ENCODE measurements at regions not wholly inside any gene's neighbourhood (a gene's known extent, or its start where the extent isn't known, plus 50 kb on each side); places are given as distances from the start of the nearest gene placed in this dataset.
"Not testable (repeated sequence)": the region's sequence is repeated elsewhere in the genome, so short reads cannot be mapped to it uniquely, and the experiment has no call there.

DNA sequence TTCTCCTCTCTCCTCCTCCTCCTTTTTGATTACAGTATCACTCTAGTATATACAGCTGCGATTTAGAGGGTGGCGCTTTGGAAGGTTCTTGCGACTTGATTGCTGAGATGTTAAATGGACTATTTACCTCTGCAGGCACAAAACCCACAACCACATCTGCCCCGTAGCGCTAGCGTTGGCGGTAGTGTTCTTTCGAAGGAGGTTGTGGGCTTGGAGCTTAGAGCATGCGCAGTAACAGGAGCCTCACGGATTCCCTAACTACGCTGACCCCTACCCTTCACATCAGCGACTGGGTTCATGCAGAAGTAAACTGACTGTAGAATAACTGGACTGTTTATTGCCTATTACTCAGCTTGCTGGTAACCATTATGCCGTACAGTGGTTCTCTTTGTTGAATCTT, 58.0 kb downstream of the CGGBP1 start:
- DNase-seq = peak in 10 of 51 donors; percentile 1 to 16 (median 5)

DNA sequence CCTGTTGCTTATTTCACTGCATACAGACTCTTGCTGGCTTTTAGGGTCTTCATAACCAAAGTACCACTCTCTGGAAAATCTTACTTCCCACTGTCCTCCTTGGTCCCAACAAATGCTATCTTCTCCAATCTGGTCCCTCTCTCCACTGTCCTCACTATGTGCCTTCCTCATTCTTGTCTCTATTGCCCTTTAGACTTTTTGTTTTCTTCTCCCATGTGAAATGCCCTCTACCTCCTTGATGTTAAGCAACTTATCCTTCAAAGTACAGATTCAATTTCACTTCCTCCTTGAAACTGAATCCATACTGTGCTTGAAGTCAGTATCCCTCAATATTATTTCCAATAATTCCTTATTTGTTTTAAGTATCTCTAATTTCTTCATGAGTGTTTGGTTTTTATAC, 60.8 kb downstream of the CGGBP1 start:
- DNase-seq = no peak

DNA sequence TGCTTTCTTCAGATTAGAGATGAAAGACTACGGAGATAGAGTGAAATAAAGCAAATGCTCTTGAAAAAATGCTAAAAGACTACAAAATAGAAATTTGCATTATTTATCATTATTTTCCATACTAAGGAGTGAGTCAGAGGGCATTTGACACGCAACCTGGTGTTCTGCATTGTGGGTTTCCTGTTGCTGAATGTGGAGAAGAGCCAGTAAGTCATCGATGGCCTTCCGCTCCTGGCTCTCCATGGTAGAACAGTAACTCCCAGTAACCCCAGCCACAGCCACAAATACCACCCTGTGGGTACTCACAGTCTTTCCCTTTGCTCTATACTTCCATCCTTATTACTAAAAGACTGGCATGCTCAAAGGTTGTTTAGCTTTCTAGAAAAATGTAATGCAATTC, 61.5 kb downstream of the CGGBP1 start:
- peak in 1 of 51 donors; percentile 4 for DNase-seq

DNA sequence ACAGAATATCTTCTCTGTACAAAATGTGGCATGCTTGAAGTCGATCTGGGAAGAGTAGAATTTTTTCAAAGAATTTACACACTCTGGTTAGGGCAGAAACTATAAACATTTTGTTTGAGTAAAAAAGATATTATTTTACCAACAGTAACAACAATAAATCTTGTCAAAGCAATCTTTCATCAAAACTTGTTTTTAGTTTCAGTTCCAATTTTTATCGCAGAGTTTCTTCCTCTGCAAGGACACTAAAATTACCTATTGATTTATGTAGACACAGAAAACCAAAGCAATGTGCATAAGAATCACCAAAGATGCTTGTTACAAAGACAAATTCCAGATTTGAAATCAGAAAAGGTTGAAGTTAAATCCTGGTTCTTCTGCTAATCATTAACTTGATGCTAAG, 61.9 kb downstream of the CGGBP1 start:
- no peak for DNase-seq

DNA sequence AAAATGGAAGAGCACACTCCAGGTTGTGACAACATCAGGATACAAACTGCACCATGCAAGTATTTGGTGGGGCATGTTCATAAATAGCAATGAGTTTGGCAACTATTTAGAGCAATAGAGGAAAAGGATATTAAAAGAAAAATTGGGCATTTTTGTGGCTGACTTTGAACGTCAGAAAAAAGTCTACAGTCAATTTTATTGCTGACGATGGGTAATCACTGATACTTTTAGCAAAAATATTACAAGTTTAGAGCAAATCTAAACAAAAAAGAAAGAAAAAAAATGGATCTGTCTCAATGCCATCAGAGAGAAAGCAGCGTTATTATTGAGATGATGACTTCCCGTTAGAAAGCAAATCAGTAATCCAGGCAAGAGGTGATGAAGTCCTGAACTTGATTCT, 65.2 kb downstream of the CGGBP1 start:
- no peak for DNase-seq

DNA sequence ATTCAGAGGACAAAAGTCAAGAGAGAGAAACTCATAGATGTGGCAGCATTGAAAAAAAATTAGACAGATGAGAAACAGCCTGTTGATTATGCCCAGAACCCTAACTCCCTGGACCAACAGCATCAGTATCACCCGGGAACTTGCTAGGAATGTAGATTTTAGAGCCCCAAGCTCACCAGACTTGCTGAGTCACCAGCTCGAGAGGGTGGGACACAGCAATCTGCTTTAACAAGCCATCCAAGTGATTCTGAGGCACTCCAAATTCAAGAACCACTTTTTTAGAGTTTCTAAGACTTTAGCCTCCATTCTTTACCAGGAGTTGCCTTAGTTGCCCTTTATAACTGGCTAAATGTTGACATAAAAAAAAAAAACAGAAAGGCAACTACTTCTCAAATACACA, 70.9 kb downstream of the CGGBP1 start:
- no peak for DNase-seq

DNA sequence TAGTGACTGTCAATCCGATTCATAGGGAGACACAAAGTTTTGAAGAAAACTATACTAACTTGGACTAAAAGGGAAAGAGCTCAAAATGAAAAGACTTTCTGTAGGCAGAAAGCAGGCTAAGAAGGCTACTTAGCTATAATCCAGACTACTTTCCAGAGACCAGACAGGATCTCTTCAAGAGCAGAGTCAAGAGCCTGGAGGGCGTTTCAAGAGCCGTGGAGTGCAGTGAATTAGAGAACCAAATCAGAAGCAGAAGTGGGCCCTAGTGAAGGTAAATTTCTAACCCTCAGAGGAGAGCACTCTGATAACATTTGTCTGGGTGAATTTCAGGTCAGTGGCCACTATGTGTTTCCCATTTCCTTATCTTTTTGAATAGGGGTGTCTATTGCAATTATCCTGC, 76.4 kb downstream of the CGGBP1 start:
- no peak for DNase-seq

DNA sequence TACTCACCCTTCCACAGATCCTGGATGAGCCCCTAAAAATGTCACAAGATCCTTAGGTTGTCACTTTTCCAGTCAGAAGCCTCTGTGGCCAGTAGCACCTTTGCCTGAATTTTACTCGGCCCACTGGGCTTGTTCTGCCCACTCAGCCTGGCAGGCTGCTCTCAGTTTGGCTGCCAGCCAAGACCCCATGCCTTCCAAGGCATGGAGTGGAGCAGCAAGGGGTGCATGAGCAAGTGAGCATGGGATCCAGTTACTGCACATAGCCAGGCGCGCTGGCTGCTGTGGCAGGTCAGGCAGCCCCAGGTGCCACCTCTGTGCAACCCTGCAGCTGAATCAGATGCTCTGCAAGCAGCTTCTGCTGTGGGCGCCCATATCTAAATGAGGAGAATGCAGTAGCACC, 79.3 kb downstream of the CGGBP1 start:
- DNase-seq = no peak

DNA sequence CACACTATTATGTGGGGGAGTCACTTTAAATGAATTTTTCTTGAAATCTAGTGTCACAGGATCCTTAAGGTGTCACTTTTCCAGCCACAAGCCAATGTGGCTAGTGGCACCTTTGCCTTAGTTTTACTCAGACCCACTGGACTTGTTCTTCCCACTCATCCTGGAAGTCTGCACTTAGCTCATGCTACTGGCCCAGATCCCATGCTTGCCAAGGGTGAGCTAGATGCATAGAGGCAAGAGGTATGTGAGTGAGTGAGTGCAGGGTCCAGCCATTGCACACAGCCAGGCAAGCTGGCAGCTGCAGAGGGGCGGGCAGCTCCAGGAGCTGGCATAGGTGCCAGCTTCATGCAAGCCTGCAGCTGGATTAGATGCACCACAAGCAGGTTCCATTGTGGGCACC, 81.0 kb downstream of the CGGBP1 start:
- no peak for DNase-seq

DNA sequence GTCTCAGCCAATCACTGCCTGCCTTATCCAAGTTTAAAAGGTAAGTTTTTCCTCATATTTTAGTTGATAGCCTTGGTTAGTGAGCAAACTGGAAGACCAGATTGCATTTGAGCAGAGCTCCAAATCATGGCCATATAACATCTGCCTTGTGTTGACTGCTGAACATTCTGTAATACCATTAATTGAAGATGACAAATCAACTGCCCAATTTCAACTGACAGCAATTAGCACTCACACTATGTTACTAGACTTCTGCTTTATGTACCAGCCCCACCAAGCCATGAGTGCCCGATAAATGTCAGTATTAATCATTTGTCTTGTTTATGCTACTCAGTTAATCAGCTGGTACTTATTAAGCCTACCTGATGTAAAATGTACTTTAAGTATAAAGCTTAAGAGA, 83.1 kb downstream of the CGGBP1 start:
- DNase-seq = no peak

DNA sequence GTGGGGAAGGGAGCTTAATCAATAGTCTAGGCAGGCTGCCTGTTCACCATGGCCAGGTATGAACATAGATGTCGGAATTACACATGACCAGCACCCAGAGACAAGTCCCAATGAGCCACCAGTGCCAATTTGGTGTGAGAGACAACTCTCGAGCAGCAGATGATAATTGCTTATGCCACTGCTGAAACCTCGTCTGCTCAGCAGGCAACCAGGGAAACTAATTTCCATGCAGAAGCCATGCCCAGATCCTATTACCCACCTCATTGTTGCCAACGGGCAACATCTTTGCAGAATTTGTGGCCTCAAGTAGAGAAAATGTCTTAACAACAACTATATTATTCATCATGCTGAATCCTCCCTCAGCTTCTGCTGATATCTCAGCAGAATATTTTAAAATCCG, 84.9 kb downstream of the CGGBP1 start:
- no peak for DNase-seq

DNA sequence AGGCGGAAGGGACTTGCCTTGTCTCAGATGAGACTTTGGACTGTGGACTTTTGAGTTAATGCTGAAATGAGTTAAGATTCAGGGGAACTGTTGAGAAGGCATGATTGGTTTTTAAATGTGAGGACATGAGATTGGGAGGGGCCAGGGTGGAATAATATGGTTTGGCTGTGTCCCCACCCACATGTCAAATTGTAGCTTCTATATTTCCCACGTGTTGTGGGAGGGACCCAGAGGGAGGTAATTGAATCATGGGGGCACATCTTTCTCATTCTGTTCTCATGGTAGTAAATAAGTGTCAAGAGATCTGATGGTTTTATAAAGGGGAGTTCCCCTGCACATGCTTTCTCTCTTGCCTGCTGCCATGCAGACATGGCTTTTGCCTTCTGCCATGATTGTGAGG, 89.2 kb downstream of the CGGBP1 start:
- no peak for DNase-seq

DNA sequence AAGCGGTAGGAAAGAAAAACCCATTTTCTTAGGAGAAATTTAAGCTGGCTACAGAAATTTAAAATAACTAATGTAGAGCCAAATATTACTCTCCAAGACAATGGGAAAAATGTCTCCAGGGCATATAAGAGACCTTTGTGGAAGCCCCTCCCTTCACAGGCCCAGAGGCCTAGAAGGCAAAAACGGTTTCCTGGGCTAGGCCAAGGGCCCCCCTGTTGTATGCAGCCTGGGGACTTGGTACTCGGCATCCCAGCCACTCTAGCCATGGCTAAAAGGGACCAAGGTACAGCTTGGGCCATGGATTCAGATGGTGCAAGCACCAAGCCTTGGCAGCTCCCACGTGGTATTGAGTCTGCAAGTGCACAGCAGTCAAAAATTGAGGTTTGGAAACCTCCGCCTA, 90.1 kb downstream of the CGGBP1 start:
- DNase-seq = no peak

DNA sequence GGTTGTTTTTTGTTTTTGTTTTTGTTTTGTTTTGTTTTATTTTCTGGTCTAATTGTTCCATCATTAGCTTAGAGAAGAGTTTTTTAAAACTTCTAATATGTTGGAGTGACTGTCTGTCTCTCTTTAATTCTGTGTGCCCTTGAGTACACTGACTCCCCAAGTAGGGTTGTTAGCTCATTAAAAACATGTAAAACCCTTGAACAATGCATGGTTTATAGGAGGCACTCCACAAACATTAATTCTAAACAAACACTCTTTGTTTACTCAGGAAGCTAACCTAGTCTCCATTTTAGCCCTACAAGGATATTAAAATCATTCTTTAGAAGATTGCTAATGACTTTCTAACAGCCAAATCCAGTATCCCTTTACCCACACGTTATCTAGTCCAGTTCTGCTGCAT, 100.5 kb downstream of the CGGBP1 start:
- DNase-seq = no peak

DNA sequence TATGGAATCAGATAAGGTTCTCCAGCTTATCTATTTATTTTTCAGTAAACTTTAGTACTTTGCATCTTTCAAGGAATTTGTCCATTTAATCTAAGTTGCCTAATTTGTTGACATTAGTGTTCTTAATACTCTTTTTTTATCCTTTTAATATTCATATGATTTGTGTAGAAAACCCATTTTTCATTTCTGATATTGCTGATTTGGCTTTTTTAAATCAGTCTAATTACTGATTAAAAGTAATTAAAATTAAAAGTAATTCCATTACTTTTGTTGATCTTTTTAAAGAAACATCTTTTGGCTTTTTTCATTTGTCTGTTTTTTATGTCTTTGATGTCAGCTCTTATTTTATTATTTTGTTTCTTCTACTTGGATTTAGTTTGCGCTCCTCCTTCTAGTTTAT, 101.2 kb downstream of the CGGBP1 start:
- no peak for DNase-seq

DNA sequence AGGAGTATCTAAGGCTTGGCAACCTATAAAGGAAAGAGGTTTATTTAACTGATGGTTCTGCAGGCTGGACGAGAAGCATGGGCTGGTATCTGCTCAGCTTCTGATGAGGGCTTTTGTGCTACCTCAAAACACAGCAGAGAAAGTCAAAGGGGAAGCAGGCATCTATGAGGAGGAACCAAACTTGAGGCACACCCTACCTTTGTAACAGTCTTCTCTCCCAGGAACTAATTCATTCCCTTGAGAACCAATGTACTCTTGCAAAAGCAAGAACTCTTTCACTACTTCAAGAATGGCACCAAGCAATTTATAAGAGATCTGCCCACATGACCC, 109.0 kb downstream of the CGGBP1 start:
- no peak for DNase-seq

DNA sequence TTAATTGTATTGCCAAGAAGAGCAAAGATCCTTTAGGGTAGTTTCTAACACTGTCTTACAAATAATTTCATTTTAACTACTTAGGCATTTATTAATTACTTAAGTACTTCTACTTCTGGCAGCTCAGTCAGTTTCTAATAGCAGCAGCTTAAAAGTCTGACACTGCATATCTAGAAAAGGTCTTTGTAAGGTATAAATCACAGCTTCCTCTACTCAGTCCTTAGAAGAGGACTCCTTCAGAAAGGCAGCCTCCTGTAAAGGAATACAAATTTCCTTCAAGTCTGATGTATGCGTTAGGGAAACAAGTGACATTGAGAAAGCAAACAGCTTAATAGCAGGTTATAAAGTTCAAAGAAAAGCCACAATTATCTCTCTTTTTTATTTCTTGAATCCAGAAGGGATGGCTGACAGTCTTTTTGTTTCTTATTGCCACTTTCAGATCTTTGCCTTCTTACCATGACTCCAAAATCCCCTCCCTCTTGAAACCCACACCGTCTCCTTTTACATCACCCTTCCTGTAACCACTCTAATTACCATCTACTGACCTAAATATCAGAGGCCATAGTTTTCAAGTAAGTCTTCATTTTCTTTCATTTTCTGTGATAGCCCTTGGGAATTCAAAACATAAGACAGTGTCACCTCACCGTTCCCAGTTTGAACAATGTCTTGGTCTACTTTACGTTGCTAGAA, 109.5 kb downstream of the CGGBP1 start:
- DNase-seq = no peak

DNA sequence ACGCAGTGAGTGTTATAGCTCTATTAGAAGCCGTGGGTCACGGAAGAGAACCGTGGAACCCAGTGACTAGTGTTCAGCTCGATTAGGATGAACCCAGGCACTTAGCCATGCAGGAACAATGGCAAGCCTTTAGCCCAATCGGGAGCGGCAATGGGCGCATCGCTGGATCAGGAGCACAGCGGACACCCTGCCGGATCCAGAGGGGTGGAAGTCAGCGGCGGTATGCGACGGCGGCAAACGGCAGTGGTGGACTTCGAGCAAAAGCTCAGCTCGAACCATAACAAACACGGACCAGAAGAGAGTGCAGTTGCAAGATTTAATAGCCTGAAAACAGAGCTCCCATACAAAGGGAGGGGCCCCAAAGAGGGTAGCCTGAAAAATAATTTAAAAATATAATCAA, 112.8 kb downstream of the CGGBP1 start:
- not testable (repeated sequence) for DNase-seq

DNA sequence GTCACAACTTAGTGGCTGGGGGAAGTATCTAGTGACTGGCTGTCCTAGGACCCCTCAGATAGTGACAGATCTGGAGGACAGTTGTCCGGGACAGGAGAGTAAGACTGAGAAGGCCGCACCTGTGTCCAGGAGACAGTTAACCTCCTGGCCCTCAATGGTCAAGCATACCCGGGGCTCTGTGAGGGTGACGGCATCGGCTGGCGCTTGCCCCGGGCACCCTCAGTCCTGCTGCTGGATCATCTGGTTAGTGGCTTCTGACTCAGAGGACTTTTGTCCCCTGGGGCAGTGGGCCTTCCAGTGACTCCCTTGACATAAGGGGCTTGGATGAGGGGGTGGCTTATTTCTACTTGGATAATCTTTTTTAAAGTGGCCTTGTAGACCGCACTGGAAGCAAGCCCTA, 116.5 kb downstream of the CGGBP1 start:
- not testable (repeated sequence) for DNase-seq

DNA sequence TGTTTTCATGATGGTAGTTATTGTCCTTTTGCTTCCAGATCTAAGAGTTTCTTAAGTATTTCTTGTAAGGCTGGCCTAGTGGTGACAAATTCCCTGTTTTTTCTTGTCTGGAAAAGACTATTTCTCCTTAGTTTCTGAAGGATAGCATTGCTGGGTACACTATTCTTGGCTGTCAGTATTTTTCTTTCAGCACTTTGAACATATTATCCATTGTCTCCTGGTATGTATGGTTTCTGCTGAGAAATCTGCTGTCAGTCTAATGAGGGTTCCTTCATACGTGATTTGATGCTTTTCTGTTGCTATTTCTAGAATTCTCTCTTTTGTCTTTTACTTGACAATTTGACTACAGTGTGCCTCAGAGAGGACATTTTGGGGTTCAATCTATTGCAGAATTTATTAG, 134.3 kb downstream of the CGGBP1 start:
- no peak for DNase-seq

DNA sequence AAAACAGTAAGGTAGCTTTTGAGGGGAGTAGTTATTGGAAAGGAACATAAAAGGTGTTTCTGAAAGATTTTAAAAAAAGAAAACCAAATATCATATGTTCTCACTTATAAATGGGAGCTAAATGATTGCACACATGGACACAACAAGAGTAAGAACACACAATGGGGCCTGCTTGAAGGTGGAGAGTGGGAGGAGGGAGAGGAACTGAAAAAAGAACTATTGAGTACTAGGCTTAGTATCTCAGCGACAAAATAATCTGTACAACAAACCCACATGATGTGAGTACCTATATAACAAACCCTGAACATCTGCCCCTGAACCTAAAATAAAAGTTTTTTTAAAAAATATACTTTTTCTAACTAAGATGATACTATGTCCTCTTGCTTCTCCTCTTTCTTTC, 138.3 kb downstream of the CGGBP1 start:
- no peak for DNase-seq

DNA sequence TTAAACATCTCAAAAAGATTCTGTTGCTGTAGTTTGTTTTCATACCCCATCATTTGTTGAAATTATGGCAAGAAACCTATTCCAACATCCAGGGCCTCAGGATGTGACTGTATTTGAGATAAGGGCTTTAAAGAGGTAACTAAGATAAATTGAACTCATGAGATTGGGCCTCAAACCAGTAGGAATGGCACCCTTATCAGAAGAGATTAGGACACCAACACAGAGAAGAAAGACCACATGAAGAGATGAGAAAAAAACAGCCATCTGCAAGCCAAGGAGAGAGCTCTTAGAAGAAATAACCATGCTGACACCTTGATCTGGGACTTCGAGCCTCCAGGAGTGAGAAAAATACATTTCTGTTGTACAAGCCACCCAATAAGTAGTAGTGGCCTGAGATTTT, 157.7 kb downstream of the CGGBP1 start:
- DNase-seq = no peak

DNA sequence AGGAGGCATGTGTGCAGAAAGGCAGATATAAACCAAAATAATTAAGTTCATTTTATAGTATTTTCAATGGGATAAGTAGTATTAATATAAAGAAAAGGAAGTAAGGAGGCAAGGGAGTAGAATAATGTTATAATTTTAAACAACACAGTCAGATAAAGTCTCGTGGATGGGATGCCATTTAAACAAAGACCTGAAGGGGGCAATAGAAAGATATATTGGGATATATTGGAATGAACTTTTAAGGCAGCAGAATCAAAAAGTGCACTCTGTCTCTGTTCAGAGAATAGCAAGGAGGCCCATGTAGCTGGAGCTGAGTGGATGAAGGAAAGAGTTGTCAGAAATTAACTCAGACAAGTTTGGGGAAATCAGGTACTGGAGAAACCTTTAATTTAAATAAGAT, 158.7 kb downstream of the CGGBP1 start:
- no peak for DNase-seq

DNA sequence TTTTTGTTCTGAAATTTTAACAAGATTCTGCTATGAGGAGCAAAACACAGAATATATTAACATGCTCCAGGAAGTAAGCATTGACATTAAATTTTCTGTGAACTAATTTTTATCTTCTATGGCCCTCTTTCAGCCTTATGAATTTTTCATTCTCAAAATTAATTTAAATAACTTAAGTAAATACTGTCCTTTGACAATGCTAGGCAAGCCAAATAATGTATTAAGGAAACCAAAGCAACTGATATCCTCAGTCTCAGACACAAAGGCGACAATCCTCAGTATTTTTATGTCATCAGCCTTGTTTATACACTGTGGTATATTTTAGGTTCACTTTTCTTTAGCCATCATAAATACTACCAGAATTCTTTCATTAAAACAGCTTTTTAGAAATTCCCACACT, 159.8 kb downstream of the CGGBP1 start:
- DNase-seq = no peak

DNA sequence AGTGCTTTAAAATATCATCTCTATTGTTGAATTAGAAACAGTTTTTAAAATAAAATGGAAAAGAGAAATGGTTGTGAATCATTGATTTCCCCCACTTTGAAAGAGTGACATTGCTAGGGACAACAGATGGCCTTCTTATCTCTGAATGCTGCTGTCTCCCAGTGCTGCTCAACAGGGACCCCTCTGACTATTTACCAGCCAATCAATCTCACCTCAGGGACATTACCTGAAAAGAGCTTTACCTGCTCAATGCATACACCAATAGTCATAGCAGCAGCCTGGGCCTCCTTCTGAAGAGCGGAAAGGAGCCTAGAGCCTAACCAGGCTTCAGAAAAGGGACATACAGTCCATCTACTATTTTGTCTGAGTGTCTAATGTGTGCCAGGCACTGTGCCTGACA, 162.8 kb downstream of the CGGBP1 start:
- DNase-seq = no peak
